PFSK-1 (cell line): ENCODE measurements at regions not wholly inside any gene's neighbourhood (a gene's known extent, or its start where the extent isn't known, plus 50 kb on each side); places are given as distances from the start of the nearest gene placed in this dataset.

Experiments used
- FOXP2 ChIP-seq: optimal IDR thresholded peaks from 2 replicates; pipeline ENCODE3; 2011; ENCODE audit warnings: borderline replicate concordance, control low read depth, inconsistent platforms; ENCODE audit not compliant: insufficient read depth; ENCODE audit errors: extremely low read length, extremely low read depth
- POLR2AphosphoS5 ChIP-seq: IDR thresholded peaks from 2 replicates; pipeline ENCODE4 v1.6.1; 2012; ENCODE audit warnings: low read depth, mild to moderate bottlenecking, control low read depth, low read length, moderate library complexity
- REST ChIP-seq, 2 experiments: IDR thresholded peaks; 2 replicates each; pipeline versions ENCODE4 v1.6.1 to v1.8.0; 2011 to 2012; ENCODE audit warnings: low read depth in 2 of 2, low read length in 2 of 2, control low read depth in 1 of 2, inconsistent platforms in 1 of 2, mild to moderate bottlenecking in 1 of 2, moderate library complexity in 1 of 2; ENCODE audit not compliant: insufficient read depth in 1 of 2
- SIN3A ChIP-seq: IDR thresholded peaks from 2 replicates; pipeline ENCODE4 v1.6.1; 2012; ENCODE audit warnings: mild to moderate bottlenecking, low read length, moderate library complexity, borderline replicate concordance; ENCODE audit not compliant: insufficient read depth
- TAF1 ChIP-seq: IDR thresholded peaks from 2 replicates; pipeline ENCODE4 v1.6.1; 2012; ENCODE audit warnings: low read length, control low read depth, borderline replicate concordance; ENCODE audit not compliant: insufficient read depth

- no peak for TF ChIP-seq SIN3A
- no peak for TF ChIP-seq REST (IDR thresholded peaks at IDR 0.05; ENCODE audit: insufficient read depth in 1 of 2, low read depth in 2 of 2, low read length in 2 of 2)
- TF ChIP-seq POLR2AphosphoS5, result no peak
- no peak for TF ChIP-seq FOXP2
- no peak for TF ChIP-seq TAF1
Measured at GRCh38 chr9:30362373-30362772, 2022.1 kb upstream of the ACO1 start.

- TF ChIP-seq TAF1 (no peak), FOXP2 (no peak), REST (IDR thresholded peaks at IDR 0.05; ENCODE audit: insufficient read depth in 1 of 2, low read depth in 2 of 2, low read length in 2 of 2) (no peak), SIN3A (no peak), POLR2AphosphoS5 (no peak)
Measured at GRCh38 chr9:30382271-30382670, 2002.2 kb upstream of the ACO1 start.

- TF ChIP-seq POLR2AphosphoS5 (no peak), REST (IDR thresholded peaks at IDR 0.05; ENCODE audit: insufficient read depth in 1 of 2, low read depth in 2 of 2, low read length in 2 of 2) (no peak), SIN3A (no peak), TAF1 (no peak), FOXP2 (no peak)
Measured at GRCh38 chr9:30410273-30410672, 1974.2 kb upstream of the ACO1 start.

- no peak for TF ChIP-seq TAF1
- no peak for TF ChIP-seq POLR2AphosphoS5
- TF ChIP-seq SIN3A, result no peak
- TF ChIP-seq REST (IDR thresholded peaks at IDR 0.05; ENCODE audit: insufficient read depth in 1 of 2, low read depth in 2 of 2, low read length in 2 of 2), result no peak
- TF ChIP-seq FOXP2, result no peak
Measured at GRCh38 chr9:30411571-30411970, 1972.9 kb upstream of the ACO1 start.

GRCh38 chr9:30459156-30459555 lies 1925.3 kb upstream of the ACO1 start:
- TF ChIP-seq FOXP2, result no peak
- TF ChIP-seq POLR2AphosphoS5, result no peak
- no peak for TF ChIP-seq TAF1
- no peak for TF ChIP-seq SIN3A
